NT2/D1 (cell line): ENCODE measurements at regions not wholly inside any gene's neighbourhood (a gene's known extent, or its start where the extent isn't known, plus 50 kb on each side); places are given as distances from the start of the nearest gene placed in this dataset.

Experiments used
- DNase-seq: peaks from one replicate; pipeline ENCODE4 v3.0.0-alpha.2; 2011; ENCODE audit warnings: low read depth, low spot score
- H3K27me3 ChIP-seq: 2 replicates; pipeline ENCODE4 v1.6.0; 2011; ENCODE audit warnings: mild to moderate bottlenecking; ENCODE audit not compliant: insufficient read length, insufficient read depth
- H3K36me3 ChIP-seq: 2 replicates; pipeline ENCODE4 v1.6.1; 2011; ENCODE audit warnings: mild to moderate bottlenecking, low read length, mixed read lengths; ENCODE audit not compliant: insufficient read depth, insufficient read length
- H3K4me1 ChIP-seq: 2 replicates; pipeline ENCODE4 v1.5.1; 2011; ENCODE audit not compliant: insufficient read depth, insufficient read length
- H3K4me3 ChIP-seq: 2 replicates; pipeline ENCODE4 v1.5.1; 2011; ENCODE audit warnings: low read depth; ENCODE audit not compliant: insufficient read length
- H3K9ac ChIP-seq: 2 replicates; pipeline ENCODE4 v1.6.0; 2011; ENCODE audit warnings: low read depth; ENCODE audit not compliant: insufficient read length
- H3K9me3 ChIP-seq: 2 replicates; pipeline ENCODE4 v1.5.1; 2011; ENCODE audit warnings: mild to moderate bottlenecking, low read length; ENCODE audit not compliant: insufficient read depth
- SUZ12 ChIP-seq: IDR thresholded peaks from 2 replicates; pipeline ENCODE4 v1.6.1; 2011; ENCODE audit not compliant: insufficient read length, insufficient read depth; ENCODE audit errors: extremely low read depth
- YY1 ChIP-seq: IDR thresholded peaks from 2 replicates; pipeline ENCODE4 v1.6.1; 2011; ENCODE audit not compliant: insufficient read length, insufficient read depth
- ZNF274 ChIP-seq: IDR thresholded peaks from 2 replicates; pipeline ENCODE4 v1.6.1; 2011; ENCODE audit warnings: mild to moderate bottlenecking, low read depth, low read length

GRCh38 chr16:55152875-55153390 lies 171.1 kb upstream of the IRX6 start:
- H3K9me3 ChIP-seq = peaks cover 3% of the 10 kb centered on the region; the same call in 1 of the 2 replicates
- H3K36me3 ChIP-seq = no peaks in the 10 kb centered on the region
- H3K4me1 ChIP-seq = no peaks in the 10 kb centered on the region
- TF ChIP-seq SUZ12 = no peak
- TF ChIP-seq ZNF274 = no peak
- no peak for TF ChIP-seq YY1
- no peak for DNase-seq
- no peak overlapping the region for H3K4me3 ChIP-seq
- no peak overlapping the region for H3K9ac ChIP-seq
- H3K27me3 ChIP-seq = no peaks in the 10 kb centered on the region

- TF ChIP-seq YY1 = no peak
- no peak for TF ChIP-seq ZNF274
- TF ChIP-seq SUZ12 = no peak
- no peaks in the 10 kb centered on the region for H3K27me3 ChIP-seq
- DNase-seq = no peak
These were observed 169.7 kb upstream of the IRX6 start for GRCh38 chr16:55154262-55154661.

DNA sequence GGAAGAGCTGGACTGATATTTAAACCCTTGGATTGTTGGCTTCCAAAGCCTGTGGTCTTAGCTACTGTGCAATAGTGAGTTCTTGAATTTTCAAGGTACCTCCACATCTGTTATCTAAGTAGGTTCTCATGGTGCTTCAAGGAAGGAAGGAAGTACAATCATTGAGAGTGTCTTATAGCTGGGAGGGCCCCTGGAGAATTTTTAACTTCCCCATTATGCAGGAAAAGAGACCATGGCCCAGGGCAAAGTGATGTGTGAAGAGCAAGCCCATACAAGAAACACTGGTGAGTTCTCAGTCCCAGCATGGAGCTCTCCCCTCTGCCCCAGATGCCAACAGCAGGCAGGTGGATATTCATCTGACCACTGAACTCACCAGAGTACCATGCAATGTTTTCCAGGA lies 169.0 kb upstream of the IRX6 start:
- no peaks in the 10 kb centered on the region for H3K9me3 ChIP-seq
- TF ChIP-seq SUZ12 (no peak), ZNF274 (no peak), YY1 (no peak)
- H3K36me3 ChIP-seq = no peaks in the 10 kb centered on the region
- H3K27me3 ChIP-seq = no peaks in the 10 kb centered on the region
- no peak overlapping the region for H3K9ac ChIP-seq
- no peaks in the 10 kb centered on the region for H3K4me1 ChIP-seq
- no peak overlapping the region for H3K4me3 ChIP-seq
- no peak for DNase-seq

More at GRCh38 chr16:55154262-55154661, 169.7 kb upstream of the IRX6 start:
- Histone ChIP-seq H3K9ac (no peak overlapping the region), H3K36me3 (no peaks in the 10 kb centered on the region), H3K9me3 (0 out of 2 replicates have a peak, but pooled peaks cover 2% of the 10 kb centered on the region), H3K4me3 (no peak overlapping the region), H3K4me1 (no peaks in the 10 kb centered on the region)

DNA sequence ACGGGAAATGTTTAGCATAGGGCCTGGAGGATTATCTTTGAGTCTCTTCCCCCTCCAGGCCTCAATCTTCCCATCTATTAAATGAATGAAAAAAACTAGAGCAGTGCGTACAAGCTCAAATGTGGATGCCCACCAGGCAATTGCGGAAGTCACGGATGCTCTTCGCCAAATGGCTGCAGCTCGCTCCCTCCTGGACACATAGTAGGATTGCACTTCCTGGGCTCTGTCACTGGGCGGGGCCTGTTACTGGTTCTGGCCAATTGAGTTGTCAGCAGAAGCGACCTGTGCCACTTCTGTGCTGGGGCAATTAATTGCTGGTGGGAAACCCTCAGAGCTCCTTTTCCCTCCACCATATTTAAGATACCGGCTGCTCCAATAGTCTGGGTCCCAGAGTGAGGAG lies 168.2 kb upstream of the IRX6 start:
- Histone ChIP-seq H3K9me3 (no peaks in the 10 kb centered on the region), H3K9ac (no peak overlapping the region), H3K4me1 (no peaks in the 10 kb centered on the region), H3K4me3 (no peak overlapping the region), H3K27me3 (no peaks in the 10 kb centered on the region), H3K36me3 (no peaks in the 10 kb centered on the region)
- no peak for DNase-seq
- TF ChIP-seq SUZ12 (no peak), YY1 (no peak), ZNF274 (no peak)

DNA sequence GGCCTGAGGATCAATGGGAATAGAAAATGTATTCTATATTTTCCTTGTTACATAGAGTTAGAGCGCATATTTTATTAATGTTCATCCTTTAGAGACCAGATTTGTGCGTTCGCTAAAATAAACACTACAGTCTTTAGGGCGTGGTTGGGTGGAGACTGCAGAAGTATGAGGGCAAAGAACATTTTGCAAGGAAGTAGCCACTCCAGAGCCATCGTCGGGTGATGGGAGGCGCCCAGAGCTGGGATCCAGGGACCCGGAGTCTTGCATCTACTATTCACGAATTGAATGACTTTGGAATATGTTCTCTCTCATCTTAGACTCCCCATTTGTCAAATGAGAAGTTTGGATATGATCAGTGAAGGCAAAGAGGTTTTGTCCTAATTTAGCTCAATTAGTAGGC lies 154.2 kb upstream of the IRX6 start:
- H3K9ac ChIP-seq = no peak overlapping the region
- H3K36me3 ChIP-seq = no peaks in the 10 kb centered on the region
- H3K4me3 ChIP-seq = no peak overlapping the region
- H3K4me1 ChIP-seq = no peaks in the 10 kb centered on the region
- H3K9me3 ChIP-seq = no peaks in the 10 kb centered on the region
- no peaks in the 10 kb centered on the region for H3K27me3 ChIP-seq
- TF ChIP-seq ZNF274 = no peak
- no peak for TF ChIP-seq SUZ12
- no peak for TF ChIP-seq YY1
- DNase-seq = no peak

DNA sequence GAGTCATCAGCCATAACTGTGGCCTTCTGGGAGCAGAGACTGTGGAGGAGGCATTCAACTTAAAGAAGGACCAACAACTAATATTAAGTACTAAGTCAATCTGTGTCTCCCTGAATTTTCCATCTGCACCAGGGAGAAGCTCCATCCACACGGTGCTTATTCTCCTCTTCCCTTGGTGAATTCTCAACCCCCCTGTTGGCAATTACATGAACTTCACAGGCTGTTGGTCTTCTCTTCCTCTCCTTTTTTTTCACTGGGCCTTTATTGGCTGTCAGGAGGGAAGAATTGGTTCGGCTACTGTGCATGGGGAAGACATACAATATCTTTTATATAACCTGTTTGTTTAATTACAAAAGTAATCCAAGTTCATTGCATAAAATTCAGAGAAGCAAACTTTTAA lies 152.8 kb upstream of the IRX6 start:
- DNase-seq = no peak
- Histone ChIP-seq H3K4me3 (no peak overlapping the region), H3K9me3 (no peaks in the 10 kb centered on the region), H3K36me3 (no peaks in the 10 kb centered on the region), H3K4me1 (no peaks in the 10 kb centered on the region), H3K27me3 (no peaks in the 10 kb centered on the region), H3K9ac (no peak overlapping the region)
- TF ChIP-seq ZNF274 = no peak
- no peak for TF ChIP-seq YY1
- no peak for TF ChIP-seq SUZ12

GRCh38 chr16:55175389-55175788 lies 148.6 kb upstream of the IRX6 start:
- no peaks in the 10 kb centered on the region for H3K4me1 ChIP-seq
- H3K4me3 ChIP-seq = no peak overlapping the region
- H3K27me3 ChIP-seq = no peaks in the 10 kb centered on the region
- no peaks in the 10 kb centered on the region for H3K36me3 ChIP-seq
- no peaks in the 10 kb centered on the region for H3K9me3 ChIP-seq
- TF ChIP-seq ZNF274 (no peak), YY1 (no peak), SUZ12 (no peak)
- DNase-seq = no peak
- H3K9ac ChIP-seq = no peak overlapping the region
